Activated CD8-positive, alpha-beta memory T cell treated with anti-CD3 and anti-CD28 coated beads for 24 hours (primary cell): ENCODE measurements at regions not wholly inside any gene's neighbourhood (a gene's known extent, or its start where the extent isn't known, plus 50 kb on each side); places are given as distances from the start of the nearest gene placed in this dataset.
"Not testable (repeated sequence)": the region's sequence is repeated elsewhere in the genome, so short reads cannot be mapped to it uniquely, and the experiment has no call there.

Experiments
- DNase-seq: peaks from one replicate; pipeline ENCODE4 v3.0.0-alpha.2; 2020

- DNase-seq = no peak
Measured at GRCh38 chrX:121307449-121307848, 260.0 kb downstream of the GLUD2 start.

DNA sequence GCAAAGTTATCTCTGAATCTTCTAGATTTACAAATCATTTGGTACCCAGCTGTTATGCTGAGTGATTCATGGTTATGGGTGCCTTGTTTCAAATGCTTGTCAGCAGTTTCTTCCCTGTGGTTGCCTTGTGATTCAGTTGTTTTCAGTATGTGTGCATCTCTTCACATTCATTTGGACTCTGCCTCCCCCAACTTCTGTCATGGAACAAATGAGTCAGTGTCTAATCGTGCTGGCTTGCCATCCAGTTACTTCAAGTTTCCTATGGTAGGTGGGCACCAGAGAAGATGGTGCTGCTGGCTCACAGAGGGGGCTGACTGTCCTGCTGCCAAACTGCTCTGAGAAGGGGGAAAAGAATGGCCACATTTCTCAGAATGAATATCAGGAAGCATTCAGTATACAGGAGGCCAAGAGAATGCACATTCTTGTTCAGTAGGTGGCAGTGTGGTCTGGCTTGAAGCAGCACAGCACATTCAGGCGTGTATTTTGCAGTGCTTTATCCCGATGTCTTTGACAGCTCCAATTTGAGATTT, 260.9 kb downstream of the GLUD2 start:
- peak; percentile 58 for DNase-seq

DNA sequence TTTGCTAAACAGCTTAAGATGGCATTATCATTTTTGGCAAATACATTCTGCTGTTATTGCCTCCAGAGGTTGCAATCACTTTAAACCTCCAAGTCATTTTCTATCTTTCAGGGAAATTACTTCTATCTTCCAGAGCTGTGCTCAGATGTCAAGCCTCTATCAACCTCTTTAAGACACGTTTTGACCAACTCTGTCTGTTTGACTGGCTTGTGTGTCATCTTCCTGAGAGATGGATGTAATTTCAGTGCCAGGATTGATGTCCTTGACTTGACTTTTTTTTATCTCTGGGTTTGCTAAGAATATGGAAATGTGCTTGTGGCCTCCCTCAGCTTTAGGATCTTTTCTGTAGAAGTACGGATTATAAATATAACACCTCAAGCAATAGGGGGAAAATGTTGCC, 263.4 kb downstream of the GLUD2 start:
- no peak for DNase-seq

GRCh38 chrX:121320441-121320840, 273.0 kb downstream of the GLUD2 start:
- DNase-seq = no peak

- no peak for DNase-seq
Measured at GRCh38 chrX:121322159-121322558, 274.7 kb downstream of the GLUD2 start.

GRCh38 chrX:121323337-121323736, 275.9 kb downstream of the GLUD2 start:
- DNase-seq = no peak

GRCh38 chrX:121333942-121334341, 286.5 kb downstream of the GLUD2 start:
- no peak for DNase-seq

DNA sequence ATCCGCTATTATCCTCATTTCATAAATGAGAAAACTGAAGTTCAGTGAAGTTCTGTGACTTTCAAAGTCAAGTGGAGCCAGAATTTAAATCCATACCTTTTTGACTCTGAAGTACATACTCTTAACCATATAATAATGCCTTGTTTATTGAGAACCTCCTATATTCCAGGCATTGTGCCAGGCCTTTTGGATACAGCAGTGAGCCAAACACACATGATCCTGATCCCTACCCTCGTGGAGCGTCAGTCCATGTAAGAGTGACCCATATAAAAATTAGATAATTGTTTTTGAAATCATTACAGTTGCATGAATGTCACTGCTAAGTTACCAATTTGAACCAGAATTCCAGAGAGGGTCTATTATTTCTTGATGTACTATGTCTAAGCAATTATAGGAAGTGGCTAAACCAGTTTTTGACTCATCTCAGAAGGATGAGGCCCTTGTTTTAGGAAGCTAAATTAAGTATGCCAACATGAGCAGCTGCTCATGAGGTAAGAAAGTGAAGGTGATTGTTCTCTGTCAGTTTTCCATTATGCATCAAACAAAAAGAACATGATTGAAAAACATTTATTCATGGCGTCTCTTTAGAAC, 289.5 kb downstream of the GLUD2 start:
- no peak for DNase-seq

GRCh38 chrX:121337816-121338215, 290.4 kb downstream of the GLUD2 start:
- no peak for DNase-seq

- no peak for DNase-seq
Measured at GRCh38 chrX:121349263-121349662, 301.9 kb downstream of the GLUD2 start.

DNA sequence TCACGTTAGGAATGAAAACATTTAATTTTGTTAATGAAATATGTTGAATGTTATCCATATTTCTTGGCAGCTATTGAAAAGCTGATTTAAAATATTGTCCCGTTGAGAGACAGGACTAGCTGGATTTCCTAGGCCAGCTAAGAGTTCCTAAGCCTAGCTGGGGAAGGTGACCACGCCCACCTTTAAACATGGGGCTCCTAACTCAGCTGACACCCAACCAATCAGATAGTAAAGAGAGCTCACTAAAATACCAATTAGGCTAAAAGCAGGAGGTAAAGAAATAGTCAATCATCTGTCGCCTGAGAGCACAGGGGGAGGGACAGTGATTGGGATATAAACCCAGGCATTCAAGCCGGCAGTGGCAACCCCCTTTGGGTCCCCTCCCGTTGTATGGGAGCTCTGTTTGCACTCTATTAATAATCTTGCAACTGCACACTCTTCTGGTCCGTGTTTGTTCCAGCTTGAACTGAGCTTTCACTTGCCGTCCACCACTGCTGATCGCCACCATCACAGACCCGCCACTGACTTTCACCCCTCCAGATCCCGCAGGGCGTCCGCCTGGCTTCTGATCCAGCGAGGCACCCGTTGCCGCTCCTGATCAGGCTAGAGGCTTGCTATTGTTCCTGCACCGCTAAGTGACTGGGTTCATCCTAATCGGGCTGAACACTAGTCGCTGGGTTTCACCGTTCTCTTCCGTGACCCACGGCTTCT, 308.9 kb downstream of the GLUD2 start:
- no peak for DNase-seq

DNA sequence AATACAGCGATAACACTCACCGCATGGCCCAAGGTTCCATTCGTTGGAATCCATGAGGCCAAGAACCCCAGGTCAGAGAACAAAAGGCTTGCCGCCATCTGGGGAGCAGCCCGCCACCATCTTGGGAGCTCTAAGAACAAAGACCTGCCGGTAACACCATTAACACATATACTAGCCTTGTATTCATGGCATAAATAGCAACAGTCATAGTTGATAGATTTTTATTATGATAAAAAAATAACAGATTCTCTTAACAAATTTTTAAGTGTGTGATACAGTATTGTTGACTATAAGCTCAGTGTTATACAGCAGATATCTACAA, 309.4 kb downstream of the GLUD2 start:
- DNase-seq = no peak

- DNase-seq = no peak
Measured at GRCh38 chrX:121360280-121360679, 312.9 kb downstream of the GLUD2 start.

- no peak for DNase-seq
Measured at GRCh38 chrX:121365572-121366161, 318.3 kb downstream of the GLUD2 start.

- DNase-seq = no peak
Measured at GRCh38 chrX:121374471-121374870, 327.1 kb downstream of the GLUD2 start.

DNA sequence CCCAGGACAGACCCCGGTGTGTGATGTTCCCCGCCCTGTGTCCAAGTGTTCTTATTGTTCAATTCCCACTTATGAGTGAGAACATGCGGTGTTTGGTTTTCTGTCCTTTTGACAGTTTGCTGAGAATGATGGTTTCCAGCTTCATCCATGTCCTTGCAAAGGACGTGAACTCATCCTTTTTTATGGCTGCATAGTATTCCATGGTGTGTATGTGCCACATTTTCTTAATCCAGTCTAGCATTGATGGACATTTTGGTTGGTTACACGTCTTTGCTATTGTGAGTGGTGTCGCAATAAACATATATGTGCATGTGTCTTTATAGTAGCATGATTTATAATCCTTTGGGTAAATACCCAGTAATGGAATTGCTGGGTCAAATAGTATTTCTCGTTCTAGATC, 334.5 kb downstream of the GLUD2 start:
- DNase-seq = not testable (repeated sequence)

DNA sequence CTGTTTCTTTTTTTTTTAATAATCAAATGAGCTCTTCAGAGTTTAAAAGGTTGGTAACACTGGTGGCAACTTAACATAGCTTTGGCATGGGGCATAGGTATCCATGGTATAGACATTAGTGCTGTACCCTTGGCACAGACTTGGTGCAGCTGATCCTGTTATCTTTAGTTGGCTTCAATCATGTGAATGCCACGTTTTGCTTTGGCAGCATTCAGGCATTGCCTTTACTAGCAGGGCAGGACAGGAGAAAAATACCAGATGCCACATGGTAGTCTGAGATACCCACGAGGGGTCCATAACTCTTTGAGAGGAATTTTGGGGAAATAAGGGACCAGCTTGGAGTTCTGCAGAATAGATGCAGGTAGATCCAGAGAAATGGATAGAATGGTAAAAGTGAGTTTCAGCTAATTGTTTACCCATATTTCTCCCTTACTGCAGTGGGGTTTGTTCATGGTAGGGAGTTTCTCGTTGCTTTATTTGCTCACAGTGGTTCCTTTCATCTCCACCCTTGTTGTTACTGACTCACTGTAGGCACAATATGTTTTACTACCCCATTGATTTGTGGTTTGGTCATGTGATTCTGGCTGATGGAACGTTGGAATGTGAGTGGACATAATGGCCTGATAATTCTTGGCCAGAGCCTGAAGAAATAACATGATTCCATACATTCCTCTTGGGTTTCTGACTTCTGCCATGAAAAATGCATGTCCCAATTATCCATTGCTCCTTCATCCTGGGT, 342.7 kb downstream of the GLUD2 start:
- DNase-seq = no peak

GRCh38 chrX:121405826-121406225, 358.4 kb downstream of the GLUD2 start:
- no peak for DNase-seq

DNA sequence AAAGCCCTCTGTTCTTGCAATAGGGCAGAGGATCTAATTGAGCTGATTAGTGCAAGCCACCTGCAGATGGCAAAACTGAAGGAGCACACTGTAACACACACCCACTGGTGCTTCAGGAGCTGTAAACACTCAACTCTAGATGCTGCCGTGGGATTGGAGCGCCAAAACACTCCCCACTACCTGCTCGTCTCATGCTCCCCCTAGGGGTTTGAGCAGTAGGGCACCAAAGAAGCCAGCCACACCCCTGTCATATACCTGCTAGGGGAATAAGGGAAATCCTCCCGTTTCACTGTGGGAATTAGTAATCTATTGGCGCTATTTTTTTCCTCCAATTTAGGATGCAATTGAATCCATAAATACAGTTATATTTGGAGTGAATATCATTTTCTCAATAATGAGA, 360.2 kb downstream of the GLUD2 start:
- no peak for DNase-seq

GRCh38 chrX:121431514-121431913, 384.1 kb downstream of the GLUD2 start:
- DNase-seq = not testable (repeated sequence)

GRCh38 chrX:121433289-121433688, 385.9 kb downstream of the GLUD2 start:
- no peak for DNase-seq

DNA sequence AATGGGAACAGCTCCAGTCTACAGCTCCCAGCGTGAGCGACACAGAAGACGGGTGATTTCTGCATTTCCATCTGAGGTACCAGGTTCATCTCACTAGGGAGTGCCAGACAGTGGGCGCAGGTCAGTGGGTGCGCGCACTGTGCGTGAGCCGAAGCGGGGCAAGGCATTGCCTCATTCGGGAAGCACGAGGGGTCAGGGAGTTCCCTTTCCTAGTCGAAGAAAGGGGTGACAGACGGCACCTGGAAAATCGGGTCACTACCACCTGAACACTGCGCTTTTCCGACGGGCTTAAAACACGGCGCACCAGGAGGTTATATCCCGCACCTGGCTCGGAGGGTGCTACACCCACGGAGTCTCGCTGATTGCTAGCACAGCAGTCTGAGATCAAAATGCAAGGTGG, 390.3 kb downstream of the GLUD2 start:
- DNase-seq = not testable (repeated sequence)

DNA sequence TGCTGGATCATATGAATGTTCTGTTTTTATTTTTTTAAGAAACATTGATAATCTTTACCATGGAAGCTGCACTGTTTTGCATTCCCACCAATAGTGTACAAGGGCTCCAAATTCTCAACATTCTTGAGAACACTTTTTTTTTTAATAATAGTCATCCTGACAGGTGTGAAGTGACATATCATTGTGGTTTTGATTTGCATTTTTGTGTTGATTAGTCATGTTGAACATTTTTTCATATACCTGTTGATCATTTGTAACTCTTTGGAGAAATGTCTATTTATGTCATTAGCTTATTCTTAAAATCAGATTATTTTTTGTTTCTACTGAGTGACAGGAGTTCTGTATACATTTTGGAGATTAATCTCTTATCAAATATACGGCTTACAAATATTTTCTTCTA, 408.5 kb downstream of the GLUD2 start:
- no peak for DNase-seq

- no peak for DNase-seq
Measured at GRCh38 chrX:121456315-121456714, 408.9 kb downstream of the GLUD2 start.
